Middle frontal gyrus (tissue), 1 donor: ENCODE measurements at regions not wholly inside any gene's neighbourhood (a gene's known extent, or its start where the extent isn't known, plus 50 kb on each side); places are given as distances from the start of the nearest gene placed in this dataset.
"Not testable (repeated sequence)": the region's sequence is repeated elsewhere in the genome, so short reads cannot be mapped to it uniquely, and the experiment has no call there.

ENCODE experiments used
- DNase-seq: peaks from one replicate; pipeline ENCODE4 v3.0.0-alpha.2; 2015; ENCODE audit warnings: low spot score; ENCODE audit errors: extremely low spot score

- no peak for DNase-seq
Measured at GRCh38 chr18:42306594-42306980, 351.6 kb downstream of the PIK3C3 start.

- DNase-seq: no peak
Measured at GRCh38 chr18:42310956-42311355, 355.9 kb downstream of the PIK3C3 start.

GRCh38 chr18:42326752-42327151 lies 371.7 kb downstream of the PIK3C3 start:
- no peak for DNase-seq

GRCh38 chr18:42328931-42329330 lies 373.9 kb downstream of the PIK3C3 start:
- DNase-seq: no peak

GRCh38 chr18:42330296-42330695 lies 375.3 kb downstream of the PIK3C3 start:
- DNase-seq: no peak

- no peak for DNase-seq
Measured at GRCh38 chr18:42333558-42333957, 378.5 kb downstream of the PIK3C3 start.

GRCh38 chr18:42334931-42335330 lies 379.9 kb downstream of the PIK3C3 start:
- no peak for DNase-seq

- DNase-seq: no peak
Measured at GRCh38 chr18:42336139-42336538, 381.1 kb downstream of the PIK3C3 start.

- not testable (repeated sequence) for DNase-seq
Measured at GRCh38 chr18:42337337-42337736, 382.3 kb downstream of the PIK3C3 start.

GRCh38 chr18:42338683-42339082 lies 383.6 kb downstream of the PIK3C3 start:
- no peak for DNase-seq

- DNase-seq: no peak
Measured at GRCh38 chr18:42339372-42339771, 384.3 kb downstream of the PIK3C3 start.

- DNase-seq: no peak
Measured at GRCh38 chr18:42340423-42341009, 385.5 kb downstream of the PIK3C3 start.

GRCh38 chr18:42341423-42341822 lies 386.4 kb downstream of the PIK3C3 start:
- no peak for DNase-seq

- no peak for DNase-seq
Measured at GRCh38 chr18:42348722-42349121, 393.7 kb downstream of the PIK3C3 start.

GRCh38 chr18:42351455-42351854 lies 396.4 kb downstream of the PIK3C3 start:
- no peak for DNase-seq

- DNase-seq: no peak
Measured at GRCh38 chr18:42360716-42361115, 405.7 kb downstream of the PIK3C3 start.

GRCh38 chr18:42363446-42364441 lies 408.7 kb downstream of the PIK3C3 start:
- DNase-seq: no peak

- no peak for DNase-seq
Measured at GRCh38 chr18:42364766-42365165, 409.7 kb downstream of the PIK3C3 start.

GRCh38 chr18:42365591-42365990 lies 410.6 kb downstream of the PIK3C3 start:
- no peak for DNase-seq

- DNase-seq: no peak
Measured at GRCh38 chr18:42373584-42373983, 418.6 kb downstream of the PIK3C3 start.

- DNase-seq: no peak
Measured at GRCh38 chr18:42374961-42375360, 419.9 kb downstream of the PIK3C3 start.

- not testable (repeated sequence) for DNase-seq
Measured at GRCh38 chr18:42378854-42379253, 423.8 kb downstream of the PIK3C3 start.

GRCh38 chr18:42381236-42381635 lies 426.2 kb downstream of the PIK3C3 start:
- DNase-seq: not testable (repeated sequence)
